ENCODE measurements at regions not wholly inside any gene's neighbourhood (a gene's known extent, or its start where the extent isn't known, plus 50 kb on each side); places are given as distances from the start of the nearest gene placed in this dataset.

DNA sequence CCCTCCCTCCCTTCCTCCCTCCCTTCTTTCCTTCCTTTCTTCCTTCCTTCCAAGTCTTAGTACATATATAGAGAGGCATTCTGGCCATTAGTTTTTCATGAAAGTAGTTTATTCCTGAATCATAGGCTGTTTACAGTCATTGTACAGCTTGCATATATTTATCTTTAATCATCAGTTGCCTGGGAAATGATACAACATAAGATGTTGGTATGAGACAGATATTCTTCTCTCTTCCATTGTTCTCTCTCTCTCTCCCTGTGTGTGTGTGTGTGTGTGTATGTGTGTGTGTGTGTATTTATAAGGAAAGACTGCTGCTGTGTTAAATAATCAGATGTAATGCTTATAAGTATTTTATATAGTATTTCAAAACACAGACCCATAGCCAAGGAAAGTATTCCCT is 289.8 kb upstream of the UBE2E3 start:
- Mint-ChIP-seq H3K4me1 (ENCODE audit: unreplicated experiment) (no peaks in the 10 kb centered on the region), H3K4me3 (ENCODE audit: unreplicated experiment) (no peak overlapping the region), H3K27ac (ENCODE audit: unreplicated experiment) (no peak overlapping the region), H3K9me3 (ENCODE audit: unreplicated experiment) (no peaks in the 10 kb centered on the region), H3K36me3 (ENCODE audit: unreplicated experiment) (no peaks in the 10 kb centered on the region), H3K27me3 (ENCODE audit: unreplicated experiment) (no peaks in the 10 kb centered on the region)
- no peak for DNase-seq (ENCODE audit: extremely low spot score, unreplicated experiment)
- TF ChIP-seq, protein P1, sequence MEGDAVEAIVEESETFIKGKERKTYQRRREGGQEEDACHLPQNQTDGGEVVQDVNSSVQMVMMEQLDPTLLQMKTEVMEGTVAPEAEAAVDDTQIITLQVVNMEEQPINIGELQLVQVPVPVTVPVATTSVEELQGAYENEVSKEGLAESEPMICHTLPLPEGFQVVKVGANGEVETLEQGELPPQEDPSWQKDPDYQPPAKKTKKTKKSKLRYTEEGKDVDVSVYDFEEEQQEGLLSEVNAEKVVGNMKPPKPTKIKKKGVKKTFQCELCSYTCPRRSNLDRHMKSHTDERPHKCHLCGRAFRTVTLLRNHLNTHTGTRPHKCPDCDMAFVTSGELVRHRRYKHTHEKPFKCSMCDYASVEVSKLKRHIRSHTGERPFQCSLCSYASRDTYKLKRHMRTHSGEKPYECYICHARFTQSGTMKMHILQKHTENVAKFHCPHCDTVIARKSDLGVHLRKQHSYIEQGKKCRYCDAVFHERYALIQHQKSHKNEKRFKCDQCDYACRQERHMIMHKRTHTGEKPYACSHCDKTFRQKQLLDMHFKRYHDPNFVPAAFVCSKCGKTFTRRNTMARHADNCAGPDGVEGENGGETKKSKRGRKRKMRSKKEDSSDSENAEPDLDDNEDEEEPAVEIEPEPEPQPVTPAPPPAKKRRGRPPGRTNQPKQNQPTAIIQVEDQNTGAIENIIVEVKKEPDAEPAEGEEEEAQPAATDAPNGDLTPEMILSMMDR (IDR thresholded peaks at IDR 0.05), result no peak

DNA sequence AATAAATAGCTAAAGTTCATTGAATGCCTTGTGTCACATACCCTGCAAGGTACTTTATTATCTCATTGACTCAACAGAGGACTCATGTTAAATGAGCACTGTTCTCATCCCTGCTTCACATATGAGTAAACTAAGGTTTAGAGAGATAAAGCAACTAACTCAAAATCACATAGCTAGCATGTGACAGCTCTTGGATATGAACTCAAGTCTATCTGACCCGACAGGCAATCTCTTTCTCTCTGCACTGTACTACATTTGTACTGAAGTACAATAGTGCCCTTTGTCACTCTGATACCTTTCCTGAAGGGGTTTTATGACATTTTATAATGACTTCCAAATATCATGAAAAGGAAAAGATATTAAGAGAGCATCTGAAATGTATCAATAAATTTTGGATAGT is 297.5 kb upstream of the UBE2E3 start:
- no peak overlapping the region for H3K4me3 Mint-ChIP-seq (ENCODE audit: unreplicated experiment)

DNA sequence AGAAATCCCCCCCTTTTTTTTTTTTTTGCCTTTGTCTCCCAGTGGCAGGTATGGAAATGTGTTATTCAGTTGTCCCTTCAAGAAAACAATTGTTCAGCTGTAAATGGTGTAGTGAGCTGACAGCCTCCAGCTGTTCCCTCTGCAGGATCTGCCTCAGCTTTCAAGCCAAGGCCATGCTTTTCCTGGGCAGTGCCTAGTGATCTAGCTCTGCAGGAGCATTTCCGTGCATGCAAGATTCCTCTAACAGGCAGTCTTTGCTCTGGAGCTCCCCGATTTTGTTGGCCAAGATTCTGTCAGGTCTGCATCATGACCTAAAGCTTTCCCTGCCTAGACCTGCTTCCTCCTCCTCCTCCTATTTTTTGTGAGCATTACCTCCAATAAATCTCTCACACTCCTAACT is 300.7 kb upstream of the UBE2E3 start:
- no peaks in the 10 kb centered on the region for H3K36me3 Mint-ChIP-seq (ENCODE audit: unreplicated experiment)
- DNase-seq (ENCODE audit: extremely low spot score, unreplicated experiment), result no peak
- H3K4me3 Mint-ChIP-seq (ENCODE audit: unreplicated experiment), result no peak overlapping the region
- H3K9me3 Mint-ChIP-seq (ENCODE audit: unreplicated experiment), result no peaks in the 10 kb centered on the region
- no peaks in the 10 kb centered on the region for H3K27me3 Mint-ChIP-seq (ENCODE audit: unreplicated experiment)
- no peak overlapping the region for H3K27ac Mint-ChIP-seq (ENCODE audit: unreplicated experiment)
- peaks cover 9% of the 10 kb centered on the region for H3K4me1 Mint-ChIP-seq (ENCODE audit: unreplicated experiment)
- TF ChIP-seq, protein P1 (IDR thresholded peaks at IDR 0.05), result no peak

More for the DNA sequence above, 297.5 kb upstream of the UBE2E3 start:
- peaks cover 6% of the 10 kb centered on the region for H3K4me1 Mint-ChIP-seq (ENCODE audit: unreplicated experiment)
- H3K9me3 Mint-ChIP-seq (ENCODE audit: unreplicated experiment), result no peaks in the 10 kb centered on the region
- no peaks in the 10 kb centered on the region for H3K27me3 Mint-ChIP-seq (ENCODE audit: unreplicated experiment)
- no peak overlapping the region for H3K27ac Mint-ChIP-seq (ENCODE audit: unreplicated experiment)
- H3K36me3 Mint-ChIP-seq (ENCODE audit: unreplicated experiment), result no peaks in the 10 kb centered on the region
- TF ChIP-seq, protein P1 (IDR thresholded peaks at IDR 0.05), result no peak
- no peak for DNase-seq (ENCODE audit: extremely low spot score, unreplicated experiment)

DNA sequence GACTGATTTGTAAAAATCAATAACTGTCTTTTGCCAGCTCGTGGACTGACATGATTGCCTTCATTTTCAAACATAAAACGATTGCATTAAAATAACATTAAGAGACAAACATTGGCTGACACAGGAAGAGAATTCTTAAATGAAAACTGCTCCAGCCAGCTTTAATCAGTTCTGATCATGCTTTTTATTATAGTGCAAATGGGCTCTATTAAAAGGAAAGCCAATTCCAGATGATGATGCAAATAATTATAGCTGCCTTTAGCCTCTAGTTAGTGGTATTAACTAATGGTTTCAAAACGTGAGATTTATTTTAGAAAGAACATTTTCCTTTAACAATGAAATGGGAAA is 301.8 kb upstream of the UBE2E3 start:
- Mint-ChIP-seq H3K4me3 (ENCODE audit: unreplicated experiment) (no peak overlapping the region), H3K27ac (ENCODE audit: unreplicated experiment) (no peak overlapping the region), H3K9me3 (ENCODE audit: unreplicated experiment) (no peaks in the 10 kb centered on the region), H3K4me1 (ENCODE audit: unreplicated experiment) (peaks cover 9% of the 10 kb centered on the region), H3K36me3 (ENCODE audit: unreplicated experiment) (no peaks in the 10 kb centered on the region), H3K27me3 (ENCODE audit: unreplicated experiment) (no peaks in the 10 kb centered on the region)
- DNase-seq (ENCODE audit: extremely low spot score, unreplicated experiment), result no peak
- TF ChIP-seq, protein P1 (IDR thresholded peaks at IDR 0.05), result no peak

DNA sequence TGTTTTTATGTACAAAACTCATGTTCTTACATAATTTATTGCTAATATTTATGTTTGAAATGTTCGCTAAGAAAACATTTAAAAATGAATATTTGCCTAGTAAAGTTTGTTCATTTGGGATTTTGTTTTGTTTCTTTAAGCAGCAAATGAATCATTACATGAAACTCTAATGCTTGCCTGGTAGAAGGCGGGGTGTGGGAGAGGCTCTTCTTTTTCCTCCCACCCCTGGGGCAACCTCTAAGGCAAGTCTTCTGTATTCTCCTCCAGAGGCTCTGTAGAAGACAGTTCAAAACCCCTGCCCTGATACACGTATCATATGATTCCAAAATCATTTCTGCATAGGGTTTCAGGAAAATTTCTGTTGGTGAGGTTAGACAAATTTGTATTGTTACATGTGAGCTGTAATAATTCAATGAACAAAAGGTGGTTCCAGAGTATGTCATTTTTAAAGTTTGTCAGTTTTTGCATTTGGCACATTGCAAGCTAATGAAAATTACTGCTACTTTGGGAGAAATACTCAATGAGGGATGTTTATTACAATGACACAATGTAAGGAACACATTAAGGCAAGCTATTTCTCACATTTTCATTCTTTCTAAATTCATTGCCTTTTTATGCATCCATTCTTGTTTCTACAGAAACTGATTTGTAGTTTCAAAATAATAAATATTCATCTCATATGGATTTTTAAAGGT is 302.3 kb upstream of the UBE2E3 start:
- Mint-ChIP-seq H3K4me3 (ENCODE audit: unreplicated experiment) (no peak overlapping the region), H3K4me1 (ENCODE audit: unreplicated experiment) (peaks cover 12% of the 10 kb centered on the region), H3K27me3 (ENCODE audit: unreplicated experiment) (no peaks in the 10 kb centered on the region), H3K9me3 (ENCODE audit: unreplicated experiment) (no peaks in the 10 kb centered on the region), H3K27ac (ENCODE audit: unreplicated experiment) (no peak overlapping the region), H3K36me3 (ENCODE audit: unreplicated experiment) (no peaks in the 10 kb centered on the region)
- TF ChIP-seq, protein P1 (IDR thresholded peaks at IDR 0.05), result no peak
- no peak for DNase-seq (ENCODE audit: extremely low spot score, unreplicated experiment)

Measured in osteocyte (in vitro differentiated cells).